ENCODE measurements at regions not wholly inside any gene's neighbourhood (a gene's known extent, or its start where the extent isn't known, plus 50 kb on each side); places are given as distances from the start of the nearest gene placed in this dataset.

DNA sequence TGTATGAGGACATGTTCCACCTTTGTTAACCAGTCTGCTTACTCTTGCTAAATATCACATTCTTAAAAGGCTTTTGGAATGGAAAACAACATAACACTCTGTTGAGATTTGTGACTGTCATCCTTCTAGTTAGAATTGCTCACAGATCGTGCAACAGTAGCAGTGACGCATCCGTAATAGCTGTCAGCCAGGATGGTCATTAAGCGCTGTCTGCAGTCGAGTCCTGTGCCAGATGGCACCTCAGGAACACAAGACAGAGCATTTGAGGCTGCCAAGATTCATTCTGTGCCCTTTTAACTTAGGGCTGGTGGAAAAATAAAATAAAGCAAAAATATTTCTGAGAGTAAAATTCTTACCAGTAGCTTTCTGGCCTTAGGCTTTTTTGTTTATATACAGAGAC, 348.6 kb downstream of the ANKRD7 start:
- DNase-seq (ENCODE audit: low spot score), result no peak

DNA sequence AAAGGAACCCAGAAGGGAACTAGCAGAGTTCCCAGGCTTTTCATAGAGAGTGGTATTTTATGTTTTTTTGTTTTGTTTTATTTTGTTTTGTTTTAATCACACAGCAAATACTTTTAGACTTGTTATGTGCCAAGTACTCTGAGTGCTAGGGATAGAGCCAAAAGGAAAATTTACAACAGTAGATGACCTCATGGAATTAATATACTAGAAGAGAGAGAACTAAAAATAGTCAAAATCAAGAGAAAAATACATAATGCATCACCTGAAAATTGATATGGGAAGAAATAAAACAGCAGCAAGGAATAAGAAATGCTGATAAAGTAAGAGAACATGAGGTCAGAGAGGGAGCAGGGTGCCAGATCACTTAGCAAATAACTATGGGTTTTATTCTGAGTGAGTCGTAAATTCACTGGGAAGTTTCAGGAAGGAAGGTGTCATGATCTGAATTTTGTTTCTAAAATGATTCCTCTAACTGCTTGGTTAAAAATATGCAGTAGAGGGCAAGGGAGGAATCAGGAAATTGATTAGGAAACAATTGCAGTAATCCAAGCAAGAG, 351.0 kb downstream of the ANKRD7 start:
- no peak for DNase-seq (ENCODE audit: low spot score)

DNA sequence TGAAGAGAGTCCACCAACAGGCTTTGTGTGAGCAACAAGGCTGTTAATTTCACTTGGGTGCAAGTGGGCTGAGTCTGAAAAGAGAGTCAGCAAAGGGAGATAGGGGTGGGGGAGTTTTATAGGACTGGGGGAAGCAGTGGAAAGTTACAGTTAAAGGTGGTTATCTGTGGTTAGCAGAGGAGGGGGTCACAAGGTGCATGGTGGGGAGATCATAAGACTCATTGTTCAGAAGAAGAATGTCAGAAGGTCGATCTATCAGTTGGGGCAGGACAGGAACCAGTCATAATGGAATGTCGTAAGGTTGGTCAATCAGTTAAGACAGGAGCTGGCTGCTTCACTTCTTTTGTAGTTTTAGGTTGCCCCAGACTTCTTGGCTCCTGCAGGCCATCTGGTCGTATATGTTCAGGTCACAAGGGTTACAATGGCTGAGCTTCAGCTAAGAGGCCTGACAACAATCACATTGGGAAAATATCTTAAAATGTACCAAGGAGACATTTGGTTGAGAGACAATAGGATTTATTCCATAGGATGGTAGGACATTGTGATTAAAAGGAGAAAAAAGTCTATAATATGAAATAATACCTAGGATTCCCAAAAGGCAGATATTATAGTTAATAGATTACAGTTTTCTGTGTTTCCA, 356.4 kb downstream of the ANKRD7 start:
- no peak for DNase-seq (ENCODE audit: low spot score)

DNA sequence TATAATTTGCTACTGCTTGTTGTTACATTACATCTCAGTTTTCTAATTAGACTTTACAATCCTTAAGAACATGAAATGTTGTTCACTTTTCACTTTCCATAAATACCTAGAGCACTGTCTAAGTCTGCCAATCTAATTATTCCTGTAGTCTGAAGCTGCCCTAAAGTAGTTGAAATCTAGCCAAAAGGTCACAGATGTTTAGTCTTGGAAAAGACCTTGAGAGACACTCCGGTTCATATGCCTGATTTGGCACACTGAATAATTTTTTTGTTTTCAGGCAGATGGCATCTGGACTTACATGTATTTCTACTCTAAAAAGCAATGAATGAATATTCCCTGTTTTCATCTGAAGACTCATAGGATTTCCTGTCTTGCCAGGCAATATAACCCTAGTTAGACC, 359.1 kb downstream of the ANKRD7 start:
- no peak for DNase-seq (ENCODE audit: low spot score)

DNA sequence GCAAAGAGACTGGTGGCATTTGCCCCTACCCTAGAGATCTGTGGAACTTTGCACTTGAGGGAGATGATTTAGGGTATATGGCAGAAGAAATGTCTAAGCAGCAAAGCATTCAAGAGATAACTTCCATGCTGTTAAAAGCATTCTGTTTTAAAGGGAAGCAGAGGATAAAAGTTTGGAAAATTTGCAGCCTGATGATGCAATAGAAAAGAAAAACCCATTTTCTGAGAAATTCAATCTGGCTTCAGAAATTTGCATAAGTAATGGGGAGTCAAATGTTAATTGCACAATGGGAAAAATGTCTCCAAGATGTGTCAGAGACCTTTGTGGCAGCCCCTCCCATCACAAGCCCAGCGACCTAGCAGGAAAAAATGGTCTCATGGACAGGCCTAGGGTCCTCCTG, 361.7 kb downstream of the ANKRD7 start:
- no peak for DNase-seq (ENCODE audit: low spot score)

DNA sequence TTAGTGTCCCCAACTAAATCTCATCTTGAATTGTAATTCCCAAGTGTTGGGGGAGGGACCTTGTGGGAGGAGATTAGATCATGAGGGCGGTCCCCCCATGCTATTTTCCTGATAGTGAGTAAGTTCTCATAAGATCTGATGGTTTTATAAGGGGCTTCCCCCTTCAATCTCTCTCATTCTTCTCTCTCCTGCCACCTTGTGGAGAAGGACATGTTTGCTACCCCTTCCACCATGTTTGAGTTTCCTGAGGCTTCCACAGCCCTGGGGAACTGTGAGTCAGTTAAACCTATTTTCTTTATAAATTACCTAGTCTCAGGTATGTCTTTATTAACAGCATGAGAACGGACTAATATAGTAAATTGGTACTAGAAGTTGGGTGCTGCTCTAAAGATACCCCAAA, 365.6 kb downstream of the ANKRD7 start:
- no peak for DNase-seq (ENCODE audit: low spot score)

DNA sequence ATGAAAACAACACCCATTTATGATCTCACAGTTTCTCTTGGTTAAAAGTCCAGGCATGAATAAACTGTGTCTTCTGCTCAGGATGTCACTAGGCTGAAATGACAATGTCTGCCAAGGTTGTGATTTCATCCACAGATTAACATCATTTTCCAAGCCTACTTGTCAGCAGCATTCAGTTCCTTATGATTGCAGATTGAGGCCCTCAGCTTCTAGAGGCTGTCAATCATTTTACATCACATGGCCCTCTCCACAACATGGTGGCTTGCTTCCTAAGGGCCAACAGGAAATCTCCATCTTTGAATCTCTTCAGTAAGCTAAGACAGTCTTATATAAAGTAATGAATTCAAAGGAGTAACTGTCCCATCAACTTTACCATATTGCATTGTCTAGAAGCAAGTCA, 377.6 kb downstream of the ANKRD7 start:
- no peak for DNase-seq (ENCODE audit: low spot score)

DNA sequence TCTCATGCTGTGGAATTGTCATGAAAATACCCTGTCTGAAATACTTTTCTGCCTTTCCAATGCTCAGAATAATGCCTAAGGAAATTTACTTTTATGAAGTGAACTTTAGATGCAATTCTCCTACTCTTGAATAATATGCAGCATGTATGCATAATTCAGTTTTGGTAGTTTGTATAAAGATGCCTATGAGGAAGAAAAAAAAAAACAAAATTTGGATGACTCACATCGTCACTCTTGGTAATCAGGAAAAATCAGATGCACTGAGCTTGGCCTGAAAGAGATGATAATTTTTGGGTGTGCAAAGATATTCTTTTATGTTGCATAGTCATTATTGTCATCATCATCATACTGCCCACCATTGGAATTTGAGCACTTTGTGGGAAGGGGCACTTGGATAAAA, 382.1 kb downstream of the ANKRD7 start:
- no peak for DNase-seq (ENCODE audit: low spot score)

DNA sequence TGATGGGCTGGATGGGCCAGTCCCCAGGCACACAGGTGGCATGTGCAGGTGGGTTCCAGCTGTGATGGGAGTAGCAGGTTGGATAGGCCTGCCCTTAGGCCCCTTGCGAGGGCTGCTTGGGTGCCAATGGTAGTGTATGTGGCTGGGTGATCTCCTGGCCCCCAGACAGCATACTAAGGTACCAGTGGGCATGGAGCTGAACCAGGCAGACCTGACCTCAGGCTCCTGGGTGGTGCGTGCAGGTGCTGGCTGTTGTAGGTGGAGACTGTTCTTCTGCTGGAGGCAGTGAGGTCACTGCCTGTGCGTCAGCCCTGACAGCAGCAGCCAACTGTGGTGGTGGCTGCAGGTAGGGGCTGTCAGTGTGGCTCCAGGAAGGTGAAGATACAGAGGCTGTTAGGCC, 384.7 kb downstream of the ANKRD7 start:
- no peak for DNase-seq (ENCODE audit: low spot score)

DNA sequence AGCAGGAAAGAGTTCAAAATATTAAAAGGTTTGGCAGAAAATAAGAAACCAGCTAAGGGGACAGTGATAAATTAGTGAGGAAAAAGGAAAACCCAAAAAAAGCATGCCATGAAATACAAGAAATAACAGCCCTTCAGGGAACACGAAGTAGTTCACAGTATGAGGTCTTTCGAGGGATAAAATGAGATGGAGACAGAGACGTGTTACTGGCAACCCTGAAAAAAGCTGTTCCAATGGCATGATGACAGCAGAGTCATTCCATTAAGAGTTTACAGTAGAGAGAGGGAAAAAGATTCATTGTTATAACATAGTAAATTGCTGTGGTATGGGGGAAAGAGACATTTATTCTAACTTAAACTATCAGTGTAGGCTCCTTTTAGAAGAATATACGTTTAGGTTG, 391.2 kb downstream of the ANKRD7 start:
- no peak for DNase-seq (ENCODE audit: low spot score)

DNA sequence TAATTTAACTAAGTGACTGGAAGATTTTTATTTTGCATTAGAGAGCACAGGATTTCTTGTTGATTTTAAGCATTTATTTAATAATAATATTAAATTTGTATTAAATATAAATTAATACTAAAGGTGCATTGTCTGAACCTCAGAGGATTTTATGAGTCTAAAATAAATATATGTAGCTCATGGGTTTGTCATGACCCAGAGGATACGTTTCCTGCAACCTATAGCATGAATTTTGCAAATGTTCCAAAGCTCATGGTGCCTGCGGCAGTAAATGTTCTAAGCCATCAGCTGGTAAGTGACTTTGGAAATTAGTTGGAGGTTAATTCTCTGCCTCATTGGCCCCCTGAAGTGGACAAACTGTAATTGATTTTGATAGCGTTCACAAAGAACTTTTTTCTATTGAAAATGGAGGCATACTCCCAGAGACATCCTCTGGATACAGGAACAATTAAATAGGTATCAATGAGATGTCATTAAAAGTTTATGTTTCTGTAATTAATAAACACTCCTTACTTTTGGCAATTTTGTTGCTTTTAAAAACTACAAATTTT, 397.4 kb downstream of the ANKRD7 start:
- DNase-seq (ENCODE audit: low spot score), result no peak

DNA sequence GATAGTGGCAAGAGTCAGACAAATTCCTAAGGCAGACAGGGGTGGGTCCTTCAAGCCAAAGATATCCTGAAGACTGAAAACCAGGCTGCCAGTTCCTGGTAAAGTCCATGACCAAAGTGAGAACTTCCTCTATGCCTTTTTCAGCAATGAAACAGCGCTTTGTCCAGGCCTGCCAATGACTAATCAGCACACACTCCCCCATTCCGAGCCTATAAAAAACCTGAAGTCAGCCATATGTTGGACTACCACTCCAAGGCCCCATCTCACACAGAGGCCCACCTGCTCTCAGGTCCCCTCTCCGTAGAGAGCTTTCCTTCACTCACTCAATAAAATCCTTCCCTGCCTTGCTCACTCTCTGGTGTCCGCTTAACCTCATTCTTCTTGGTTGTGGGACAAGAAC, 402.2 kb downstream of the ANKRD7 start:
- DNase-seq (ENCODE audit: low spot score), result no peak

DNA sequence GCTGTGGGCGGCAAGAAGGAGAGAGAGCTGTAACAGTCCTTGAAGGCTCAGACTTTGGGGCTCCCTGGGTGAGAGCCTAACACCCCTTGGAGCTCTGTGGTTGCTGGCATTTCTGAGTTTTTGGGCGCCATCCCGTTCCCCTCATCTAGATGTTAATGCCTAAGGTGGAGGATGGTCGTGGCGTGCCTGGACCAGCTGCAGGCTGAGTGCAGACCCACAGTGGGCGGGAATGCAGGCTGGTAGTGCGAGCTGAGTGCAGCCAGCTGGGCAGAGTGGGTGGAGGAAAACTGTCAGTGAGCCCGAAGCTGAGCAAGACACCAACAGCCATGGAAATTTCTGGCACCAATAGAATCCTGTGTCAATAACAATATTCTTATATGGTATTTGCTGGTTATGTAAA, 403.0 kb downstream of the ANKRD7 start:
- no peak for DNase-seq (ENCODE audit: low spot score)

DNA sequence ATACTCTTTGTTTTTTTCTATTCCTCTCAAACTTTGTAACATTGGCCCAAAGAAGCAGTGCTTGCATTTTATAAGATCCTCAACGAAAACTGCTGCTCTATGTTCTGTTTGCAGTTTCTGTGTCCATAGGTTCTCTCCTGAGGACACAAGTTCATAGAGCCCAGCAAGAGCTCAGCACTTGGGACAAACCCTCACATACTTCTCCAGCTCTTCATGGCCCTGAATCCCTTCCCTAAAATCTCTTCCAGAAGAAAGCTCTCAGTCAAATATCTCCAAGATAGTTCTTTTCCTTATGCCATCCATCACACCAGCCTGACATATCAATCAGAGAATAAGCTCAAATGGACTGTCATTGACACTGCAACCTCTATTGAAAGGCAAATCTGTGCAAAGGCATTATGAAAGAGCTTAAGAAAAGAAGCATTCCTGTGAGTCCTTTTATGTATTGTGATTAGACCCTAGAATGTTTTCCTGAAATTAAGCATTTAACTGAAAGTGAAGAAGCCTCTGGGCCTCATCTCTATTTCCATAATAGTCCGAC, 405.5 kb downstream of the ANKRD7 start:
- DNase-seq (ENCODE audit: low spot score), result no peak

DNA sequence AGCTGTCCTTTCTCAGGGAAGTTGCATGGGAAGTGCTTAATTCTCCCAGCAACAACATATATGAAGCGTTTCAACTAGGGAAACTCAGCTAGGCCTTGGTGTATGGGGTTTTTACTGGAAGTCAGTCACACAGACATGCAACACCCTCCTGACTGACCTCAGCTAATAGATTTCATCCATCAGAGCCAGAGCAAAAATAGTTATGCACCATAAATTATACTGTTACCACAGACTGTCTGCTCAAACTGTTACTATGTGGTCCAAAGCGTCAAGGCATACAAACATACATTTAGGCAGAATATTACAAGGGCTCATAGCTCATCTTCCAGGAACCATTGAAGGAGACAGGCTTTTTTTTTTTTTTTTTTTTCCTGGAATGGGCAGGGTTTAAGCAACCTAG, 417.9 kb downstream of the ANKRD7 start:
- DNase-seq (ENCODE audit: low spot score), result no peak

DNA sequence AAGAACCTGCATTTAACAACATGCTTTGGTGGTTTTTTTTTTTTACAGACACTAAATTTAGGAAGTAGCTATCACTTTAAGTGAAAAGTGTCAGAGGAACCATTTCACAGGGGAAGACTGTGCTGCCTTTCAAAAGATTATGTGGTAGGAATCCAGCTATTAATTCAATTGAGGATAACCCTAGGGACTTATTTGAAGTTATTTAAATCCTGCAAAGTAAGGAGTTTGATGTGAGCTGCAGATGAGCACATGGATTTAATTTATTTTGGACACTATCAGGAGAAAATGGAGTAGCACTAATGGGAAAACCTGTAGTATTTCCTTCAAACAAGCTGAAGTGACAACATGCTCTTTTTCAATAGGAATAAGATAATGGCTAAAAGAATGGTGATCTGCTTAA, 419.8 kb downstream of the ANKRD7 start:
- no peak for DNase-seq (ENCODE audit: low spot score)

DNA sequence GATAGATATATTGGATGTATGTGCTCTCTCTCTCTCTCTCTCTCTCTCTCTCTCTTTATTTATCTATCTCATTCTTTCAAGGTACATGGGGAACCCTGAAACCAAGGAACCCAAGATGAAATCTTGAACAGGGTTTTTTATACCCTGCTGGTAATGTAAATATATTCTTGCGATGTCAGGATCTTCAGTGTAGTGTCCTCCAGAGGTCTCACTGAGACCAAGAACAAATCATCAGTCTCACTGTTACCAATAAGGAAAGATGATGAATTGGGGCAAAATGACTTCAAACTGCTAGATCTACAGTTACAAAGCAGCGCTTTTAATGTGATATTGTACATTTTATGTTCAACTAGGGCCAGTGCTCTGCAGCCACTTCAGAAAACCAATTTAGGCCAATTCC, 423.5 kb downstream of the ANKRD7 start:
- DNase-seq (ENCODE audit: low spot score), result no peak

DNA sequence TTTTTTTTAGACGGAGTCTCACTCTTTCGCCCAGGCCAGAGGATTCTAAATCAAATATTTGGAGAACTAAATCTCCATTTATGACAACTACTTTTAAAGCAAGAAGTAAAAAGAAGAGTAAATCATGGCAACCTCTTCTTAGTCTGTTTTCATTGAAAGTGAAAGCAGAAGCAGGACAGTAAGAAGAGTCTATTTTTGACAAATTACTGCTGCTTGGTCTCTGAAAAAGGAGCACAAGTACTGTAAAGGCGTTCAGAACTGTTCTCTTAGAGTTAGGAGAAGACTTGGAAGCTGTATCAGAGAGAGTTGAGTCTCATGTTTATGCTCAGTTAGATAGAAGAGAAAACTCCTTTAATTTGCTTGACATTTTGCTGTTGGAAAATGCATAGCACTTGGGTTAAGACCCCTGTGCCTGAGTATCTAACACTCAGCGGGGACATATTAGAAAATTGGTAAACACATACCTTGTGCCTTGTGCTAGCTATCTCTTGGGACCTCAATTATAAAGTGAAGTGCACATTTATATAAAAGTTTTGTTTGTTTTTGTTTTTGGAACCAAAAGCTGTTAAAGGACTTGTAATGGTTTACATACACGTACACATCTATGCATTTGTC, 433.0 kb downstream of the ANKRD7 start:
- DNase-seq (ENCODE audit: low spot score), result no peak

DNA sequence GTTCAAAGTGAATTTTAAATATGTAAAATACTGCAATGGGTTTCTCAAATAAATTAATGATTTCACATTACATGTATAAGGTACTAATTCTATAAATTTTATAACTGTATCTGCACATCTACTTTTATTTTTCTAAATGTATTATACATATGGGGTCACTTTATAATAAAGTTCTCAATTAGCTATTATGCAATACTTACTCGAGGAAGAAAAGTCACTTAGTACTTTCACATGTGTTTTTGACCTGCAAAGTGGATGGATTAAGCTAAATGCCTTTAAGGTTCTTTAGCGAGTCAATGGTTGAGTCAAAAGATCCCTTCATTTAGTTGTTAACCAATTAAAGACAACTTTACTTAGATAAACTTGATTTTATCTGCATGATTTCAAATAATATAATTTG, 437.8 kb downstream of the ANKRD7 start:
- DNase-seq (ENCODE audit: low spot score), result no peak

DNA sequence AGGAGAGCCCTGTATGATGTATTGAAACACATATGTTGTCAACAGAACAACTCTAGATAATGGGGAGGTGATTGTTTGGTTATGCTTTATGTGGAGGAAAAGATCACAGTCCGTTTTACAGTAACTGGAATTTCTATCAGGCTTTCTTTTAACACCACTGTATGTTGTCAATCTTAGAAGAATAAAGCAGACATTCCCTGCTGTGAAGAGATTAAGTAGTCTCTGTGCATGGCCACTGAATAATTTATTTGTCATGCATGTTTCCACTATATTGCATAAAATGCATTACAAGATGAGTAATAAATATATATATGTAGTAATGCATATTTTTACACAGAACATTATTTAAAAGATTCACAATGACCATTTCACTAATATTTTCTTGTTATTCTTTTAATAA, 440.0 kb downstream of the ANKRD7 start:
- no peak for DNase-seq (ENCODE audit: low spot score)

DNA sequence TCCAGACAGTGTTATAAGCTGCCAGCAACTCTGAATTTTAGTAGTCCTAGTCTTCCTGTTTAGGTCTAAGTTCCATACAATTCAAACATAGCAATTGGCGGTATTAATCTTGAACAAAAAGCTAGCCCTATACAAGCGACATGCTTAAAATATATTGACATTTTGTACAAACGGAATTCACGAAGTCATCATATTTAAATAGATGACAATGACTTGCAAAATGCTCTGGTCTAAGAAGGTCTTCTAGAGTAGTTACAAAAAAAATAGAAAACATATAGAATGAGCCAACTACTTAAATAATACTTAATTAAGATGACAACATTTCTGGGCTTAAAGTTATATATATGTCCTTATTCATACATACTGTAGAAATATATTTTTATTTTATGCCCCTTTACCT, 446.6 kb downstream of the ANKRD7 start:
- DNase-seq (ENCODE audit: low spot score), result no peak

DNA sequence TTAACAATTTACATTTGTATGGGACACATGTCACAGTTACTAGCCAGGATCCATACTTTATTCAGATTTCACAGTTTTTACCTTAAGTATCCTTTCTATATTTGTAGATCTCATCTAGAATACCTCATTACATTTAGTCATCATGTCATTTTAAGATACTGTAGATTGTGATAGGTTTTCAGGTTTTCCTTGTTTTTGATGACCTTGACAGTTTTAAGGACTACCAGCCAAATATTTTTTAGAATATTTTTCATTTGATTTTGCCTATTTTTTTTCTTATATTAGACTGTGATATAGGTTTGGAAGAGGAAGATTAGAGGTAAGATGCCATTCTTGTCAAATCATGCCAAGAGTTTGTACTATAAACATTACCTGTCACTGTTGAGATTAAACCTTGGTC, 460.3 kb downstream of the ANKRD7 start:
- DNase-seq (ENCODE audit: low spot score), result no peak

DNA sequence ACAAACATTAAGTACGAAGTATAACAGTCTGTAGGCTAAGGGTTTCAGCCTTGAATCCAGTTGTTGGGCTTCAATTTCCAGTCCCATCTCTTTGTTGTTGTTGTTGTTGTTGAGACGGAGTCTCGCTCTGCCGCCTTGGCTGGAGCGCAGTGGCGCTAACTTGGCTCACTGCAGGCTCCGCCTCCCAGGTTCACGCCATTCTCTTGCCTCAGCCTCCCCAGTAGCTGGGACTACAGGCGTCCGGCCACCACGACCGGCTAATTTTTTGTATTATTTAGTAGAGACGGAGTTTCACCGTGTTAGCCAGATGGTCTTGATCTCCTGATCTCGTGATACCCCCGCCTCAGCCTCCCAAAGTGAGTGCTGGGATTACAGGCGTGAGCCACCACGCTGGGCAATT, 464.9 kb downstream of the ANKRD7 start:
- DNase-seq (ENCODE audit: low spot score), result no peak

DNA sequence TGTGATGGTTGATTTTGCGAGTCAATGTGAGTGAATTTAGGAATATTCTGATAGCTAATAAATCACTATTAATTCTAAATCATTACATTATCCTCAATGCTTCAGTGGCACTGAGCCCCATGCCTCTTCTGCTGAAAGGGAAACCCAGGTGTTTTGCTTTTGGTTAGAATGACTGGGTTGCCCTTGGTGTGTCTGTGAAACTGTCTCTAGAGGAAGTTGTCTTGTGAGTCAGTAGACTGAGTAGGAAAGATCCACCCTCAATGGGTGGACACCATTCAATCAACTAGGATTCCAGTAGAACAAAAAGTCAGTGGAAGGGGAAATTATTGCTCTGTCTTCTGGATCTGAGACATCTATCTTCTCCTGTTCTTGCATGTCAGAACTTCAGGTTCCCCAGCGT, 472.4 kb downstream of the ANKRD7 start:
- DNase-seq (ENCODE audit: low spot score), result no peak
